Endothelial cell of umbilical vein (primary cell): ENCODE measurements at regions not wholly inside any gene's neighbourhood (a gene's known extent, or its start where the extent isn't known, plus 50 kb on each side); places are given as distances from the start of the nearest gene placed in this dataset.

Experiments used
- BruUV-seq: library from RNA; stranded (reverse); fragments of 400-500 nt; replicated peaks from 2 replicates; lab custom pipeline; 2021; lab: Mats Ljungman, UMichigan
- CTCF ChIA-PET: fragments of 300-600, 350-600 bp; sonication (Branson Sonifier 250); formaldehyde crosslinking; loops from one replicate; lab custom pipeline; 2021; ENCODE audit warnings: antibody characterized with exemption, inconsistent platforms; lab: Charles Lee
- POLR2A ChIA-PET: fragments of 300-600, 350-600 bp; sonication (Branson Sonifier 250); formaldehyde crosslinking; loops from one replicate; lab custom pipeline; 2021; ENCODE audit warnings: antibody characterized with exemption, inconsistent platforms; lab: Charles Lee
- DNase-seq: peaks from one replicate; pipeline ENCODE4 v3.0.0-alpha.2; 2011; ENCODE audit warnings: low read depth, low spot score
- FAIRE-seq: peaks from 2 replicates; lab custom pipeline; 2011; peaks lifted over from hg19 to GRCh38; lab: Jason Lieb, UNC
- H2AFZ ChIP-seq: 2 replicates; pipeline ENCODE4 v1.6.0; 2012; ENCODE audit warnings: low read depth, low read length, control low read depth, inconsistent platforms
- H3K27ac ChIP-seq: 2 replicates; pipeline ENCODE4 v1.5.1; 2011; ENCODE audit warnings: low read depth, mild to moderate bottlenecking, control low read depth, low read length, moderate library complexity; ENCODE audit not compliant: insufficient read depth
- H3K27me3 ChIP-seq, 2 experiments: 2 replicates each; pipeline versions ENCODE4 v1.6.0 to v1.6.1; 2011; ENCODE audit warnings: low read length in 2 of 2, mixed read lengths in 1 of 2; ENCODE audit not compliant: control insufficient read depth in 2 of 2, insufficient read depth in 2 of 2
- H3K36me3 ChIP-seq, 2 experiments: 2 replicates in 1 of 2; 3 replicates in 1 of 2; pipeline ENCODE4 v1.5.1; 2011; ENCODE audit warnings: low read length in 2 of 2, mild to moderate bottlenecking in 1 of 2, moderate library complexity in 1 of 2; ENCODE audit not compliant: control insufficient read depth in 2 of 2, insufficient read depth in 2 of 2; ENCODE audit errors: extremely low read depth in 1 of 2
- H3K4me1 ChIP-seq: 3 replicates; pipeline ENCODE4 v1.5.1; 2011; ENCODE audit warnings: mild to moderate bottlenecking, low read length; ENCODE audit not compliant: control insufficient read depth, insufficient read depth; ENCODE audit errors: extremely low read depth
- H3K4me2 ChIP-seq: 2 replicates; pipeline ENCODE4 v1.6.1; 2011; ENCODE audit warnings: low read length, control low read depth, mixed read lengths; ENCODE audit not compliant: insufficient read depth
- H3K4me3 ChIP-seq, 3 experiments: fragments of 200-600 bp in 1 of 3; sonication (generic), shearing (Covaris generic) in 1 of 3; replicated peaks in 1 of 3; 2 replicates each; pipeline ENCODE4 v1.5.1; 2011 to 2016; ENCODE audit warnings: control low read depth in 3 of 3, low read length in 3 of 3, mild to moderate bottlenecking in 2 of 3, inconsistent platforms in 1 of 3, low read depth in 1 of 3, moderate library complexity in 1 of 3; ENCODE audit not compliant: insufficient read depth in 1 of 3
- H3K79me2 ChIP-seq: 2 replicates; pipeline ENCODE4 v1.6.0; 2012; ENCODE audit warnings: low read length, inconsistent platforms; ENCODE audit not compliant: control insufficient read depth, insufficient read depth
- H3K9ac ChIP-seq: replicated peaks from 2 replicates; pipeline ENCODE3; 2011; ENCODE audit warnings: low read length, control low read depth; ENCODE audit not compliant: insufficient read depth; ENCODE audit errors: extremely low read depth
- H3K9me1 ChIP-seq: replicated peaks from 3 replicates; pipeline ENCODE4 v1.6.0; 2011; ENCODE audit warnings: mild to moderate bottlenecking, low read length; ENCODE audit not compliant: control insufficient read depth, insufficient read depth; ENCODE audit errors: extremely low read depth
- H3K9me3 ChIP-seq: replicated peaks from 2 replicates; pipeline ENCODE4 v1.5.1; 2012; ENCODE audit warnings: low read length, inconsistent platforms; ENCODE audit not compliant: control insufficient read depth, insufficient read depth
- H4K20me1 ChIP-seq: replicated peaks from 2 replicates; pipeline ENCODE3; 2011; ENCODE audit warnings: mild to moderate bottlenecking, low read length; ENCODE audit not compliant: control insufficient read depth, insufficient read depth; ENCODE audit errors: extremely low read depth
- CTCF ChIP-seq, 2 donors: IDR thresholded peaks; 1 replicate in 1 of 2; 2 replicates in 1 of 2; pipeline ENCODE4 v1.5.1; 2011; ENCODE audit warnings: low read length in 2 of 2, mild to moderate bottlenecking in 2 of 2, moderate library complexity in 2 of 2, control low read depth in 1 of 2, inconsistent platforms in 1 of 2, low read depth in 1 of 2; ENCODE audit not compliant: insufficient read depth in 1 of 2; ENCODE audit errors: extremely low read depth in 1 of 2
- EZH2 ChIP-seq: IDR thresholded peaks from 2 replicates; pipeline ENCODE4 v1.6.1; 2012; ENCODE audit warnings: borderline replicate concordance, low read depth, mild to moderate bottlenecking, moderate library complexity, low read length, inconsistent platforms; ENCODE audit not compliant: severe bottlenecking
- FOS ChIP-seq: IDR thresholded peaks from 2 replicates; pipeline ENCODE4 v1.6.1; 2011; ENCODE audit warnings: mild to moderate bottlenecking, low read length, moderate library complexity, borderline replicate concordance; ENCODE audit not compliant: insufficient read depth
- GATA2 ChIP-seq: IDR thresholded peaks from 2 replicates; pipeline ENCODE4 v1.7.0; 2011; ENCODE audit warnings: low read depth, mild to moderate bottlenecking, moderate library complexity, mixed read lengths, low read length; ENCODE audit not compliant: insufficient read length, insufficient read depth
- JUN ChIP-seq: IDR thresholded peaks from 2 replicates; pipeline ENCODE4 v1.6.1; 2011; ENCODE audit warnings: borderline replicate concordance, low read depth; ENCODE audit not compliant: insufficient read length, insufficient read depth
- MAX ChIP-seq: IDR thresholded peaks from 2 replicates; pipeline ENCODE4 v1.6.1; 2011; ENCODE audit not compliant: insufficient read depth, insufficient read length
- MYC ChIP-seq: IDR thresholded peaks from one replicate; pipeline ENCODE4 v1.6.1; 2011; ENCODE audit warnings: mild to moderate bottlenecking, low read depth, low read length
- POLR2A ChIP-seq: IDR thresholded peaks from 2 replicates; pipeline ENCODE4 v1.6.1; 2012; ENCODE audit warnings: low read depth, mild to moderate bottlenecking, control low read depth, low read length
- POLR2AphosphoS5 ChIP-seq: IDR thresholded peaks from 2 replicates; pipeline ENCODE4 v1.6.1; 2012; ENCODE audit warnings: low read depth, mild to moderate bottlenecking, control low read depth, low read length, moderate library complexity; ENCODE audit not compliant: insufficient read depth
- dilution Hi-C: fragments of 300-500 bp; cut with MboI; formaldehyde crosslinking; loops from one replicate; pipeline ENCODE4 v1.15.0; 2019; ENCODE audit warnings: low sequenced_read_pairs; ENCODE audit not compliant: extremely low pct_ligation_motif_present
- intact Hi-C: fragments of 100-400 bp; cut with micrococcal nuclease; formaldehyde crosslinking; loops from one replicate; pipeline ENCODE4 v1.10.0; 2022

- intact Hi-C loops: no loop called here
- dilution Hi-C loops: no loop called here
Observed at GRCh38 chr21:15152591-15152990, 87.8 kb upstream of the NRIP1 start.

GRCh38 chr21:15159382-15160020 is 94.7 kb upstream of the NRIP1 start:
- FAIRE-seq: no peak
- CTCF ChIA-PET: interaction anchor here (1.4 kb wide), 1 partner anchor 10 kb away, joined by 3 read pairs; no protein-coding TSS in a partner anchor
- intact Hi-C loops: no loop called here

More at GRCh38 chr21:15152591-15152990, 87.8 kb upstream of the NRIP1 start:
- FAIRE-seq (no peak), DNase-seq (no peak)
- H3K79me2 ChIP-seq: no peaks in the 10 kb centered on the region
- ChIA-PET CTCF (no interaction called here), POLR2A (interaction anchor here (0.6 kb wide), 1 partner anchor 573 kb away, joined by 3 read pairs; no protein-coding TSS in a partner anchor)
- no peak overlapping the region for H3K9ac ChIP-seq
- no peaks in the 10 kb centered on the region for H3K9me1 ChIP-seq
- H3K27me3 ChIP-seq: no peaks in the 10 kb centered on the region
- H3K36me3 ChIP-seq: no peaks in the 10 kb centered on the region
- H3K4me1 ChIP-seq: no peaks in the 10 kb centered on the region
- no peak overlapping the region for H3K4me2 ChIP-seq
- no peak overlapping the region for H3K4me3 ChIP-seq
- no peak overlapping the region for H3K27ac ChIP-seq
- H3K9me3 ChIP-seq: no peaks in the 10 kb centered on the region
- BruUV-seq: no TSS peak
- H2AFZ ChIP-seq: no peak overlapping the region
- TF ChIP-seq GATA2: no peak
- no peak for TF ChIP-seq EZH2
- TF ChIP-seq FOS: no peak
- no peaks in the 10 kb centered on the region for H4K20me1 ChIP-seq

More at GRCh38 chr21:15159382-15160020, 94.7 kb upstream of the NRIP1 start:
- dilution Hi-C loops: no loop called here
- no peak overlapping the region for H2AFZ ChIP-seq
- no peaks in the 10 kb centered on the region for H3K9me1 ChIP-seq
- no peaks in the 10 kb centered on the region for H3K79me2 ChIP-seq
- no peak overlapping the region for H3K4me2 ChIP-seq
- BruUV-seq: no TSS peak
- H3K4me3 ChIP-seq: no peak overlapping the region
- H3K36me3 ChIP-seq: no peaks in the 10 kb centered on the region
- H3K27ac ChIP-seq: no peak overlapping the region
- TF ChIP-seq MYC: no peak
- no peak for TF ChIP-seq JUN
- TF ChIP-seq POLR2A: no peak
- no peak for TF ChIP-seq CTCF (IDR thresholded peaks at IDR 0.05; ENCODE audit: extremely low read depth in 1 of 2, insufficient read depth in 1 of 2, low read depth in 1 of 2, low read length in 2 of 2)
- no peak for TF ChIP-seq FOS
- TF ChIP-seq GATA2: no peak
- TF ChIP-seq MAX: no peak
- TF ChIP-seq POLR2AphosphoS5: no peak
- no peak for TF ChIP-seq EZH2
- no peaks in the 10 kb centered on the region for H3K4me1 ChIP-seq
- no peak overlapping the region for H3K9ac ChIP-seq
- POLR2A ChIA-PET: no interaction called here
- DNase-seq: no peak
- H3K27me3 ChIP-seq: no peaks in the 10 kb centered on the region
- no peaks in the 10 kb centered on the region for H3K9me3 ChIP-seq
- no peaks in the 10 kb centered on the region for H4K20me1 ChIP-seq
